Choroid plexus epithelial cell (primary cell): ENCODE measurements at regions not wholly inside any gene's neighbourhood (a gene's known extent, or its start where the extent isn't known, plus 50 kb on each side); places are given as distances from the start of the nearest gene placed in this dataset.

Source experiments
- DNase-seq: peaks from one replicate; pipeline ENCODE4 v3.0.0-alpha.2; 2010; ENCODE audit warnings: low read depth
- H3K4me3 ChIP-seq: 2 replicates; pipeline ENCODE4 v1.5.1; 2011; ENCODE audit warnings: low read depth, mild to moderate bottlenecking, control low read depth, low read length, moderate library complexity
- TF ChIP-seq, protein P1 (sequence below): conservative IDR thresholded peaks from 2 replicates; pipeline ENCODE4 v1.5.1; 2011; ENCODE audit warnings: low read depth, mild to moderate bottlenecking, control low read depth, inconsistent platforms, low read length, moderate library complexity

DNA sequence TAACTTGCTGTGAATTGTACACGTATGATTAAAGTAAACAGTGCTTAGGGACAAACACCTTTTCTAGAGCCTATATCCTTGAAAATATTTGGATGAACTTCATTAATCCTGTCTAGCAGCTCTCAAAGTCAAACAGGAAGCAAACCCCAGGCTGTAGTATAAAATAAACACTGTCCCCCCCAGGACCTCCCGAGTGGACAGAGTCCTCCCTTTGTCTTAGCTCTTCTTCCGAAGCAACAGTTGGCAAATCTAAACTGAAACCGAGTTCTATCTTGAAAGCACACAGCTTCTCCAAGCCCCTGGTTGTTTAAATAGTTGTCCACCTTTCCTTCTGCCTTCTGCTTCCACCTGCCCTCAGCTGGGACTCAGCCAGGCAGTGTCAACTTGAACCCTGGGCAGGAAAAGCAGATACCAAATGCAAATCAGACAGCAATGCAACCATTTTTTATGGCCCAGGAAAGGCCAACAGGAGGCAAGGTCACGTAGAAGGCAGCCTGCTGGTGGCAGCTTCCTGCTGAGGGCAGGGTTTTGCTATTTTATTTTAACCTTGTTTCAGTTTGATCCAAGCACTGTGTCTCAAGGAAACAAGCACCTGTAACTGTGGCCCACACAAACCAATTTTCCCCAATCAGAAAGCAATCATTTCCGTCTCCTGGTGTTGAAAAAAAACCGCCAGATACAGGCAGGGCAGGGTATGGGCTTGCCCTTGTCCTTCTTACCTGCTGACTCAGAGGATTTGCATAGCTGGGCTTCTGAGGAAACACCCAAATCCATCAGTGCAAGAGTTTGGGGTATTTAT is 110.3 kb upstream of the KIT start:
- TF ChIP-seq, protein P1, sequence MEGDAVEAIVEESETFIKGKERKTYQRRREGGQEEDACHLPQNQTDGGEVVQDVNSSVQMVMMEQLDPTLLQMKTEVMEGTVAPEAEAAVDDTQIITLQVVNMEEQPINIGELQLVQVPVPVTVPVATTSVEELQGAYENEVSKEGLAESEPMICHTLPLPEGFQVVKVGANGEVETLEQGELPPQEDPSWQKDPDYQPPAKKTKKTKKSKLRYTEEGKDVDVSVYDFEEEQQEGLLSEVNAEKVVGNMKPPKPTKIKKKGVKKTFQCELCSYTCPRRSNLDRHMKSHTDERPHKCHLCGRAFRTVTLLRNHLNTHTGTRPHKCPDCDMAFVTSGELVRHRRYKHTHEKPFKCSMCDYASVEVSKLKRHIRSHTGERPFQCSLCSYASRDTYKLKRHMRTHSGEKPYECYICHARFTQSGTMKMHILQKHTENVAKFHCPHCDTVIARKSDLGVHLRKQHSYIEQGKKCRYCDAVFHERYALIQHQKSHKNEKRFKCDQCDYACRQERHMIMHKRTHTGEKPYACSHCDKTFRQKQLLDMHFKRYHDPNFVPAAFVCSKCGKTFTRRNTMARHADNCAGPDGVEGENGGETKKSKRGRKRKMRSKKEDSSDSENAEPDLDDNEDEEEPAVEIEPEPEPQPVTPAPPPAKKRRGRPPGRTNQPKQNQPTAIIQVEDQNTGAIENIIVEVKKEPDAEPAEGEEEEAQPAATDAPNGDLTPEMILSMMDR = no peak
- no peak overlapping the region for H3K4me3 ChIP-seq
- DNase-seq = no peak

DNA sequence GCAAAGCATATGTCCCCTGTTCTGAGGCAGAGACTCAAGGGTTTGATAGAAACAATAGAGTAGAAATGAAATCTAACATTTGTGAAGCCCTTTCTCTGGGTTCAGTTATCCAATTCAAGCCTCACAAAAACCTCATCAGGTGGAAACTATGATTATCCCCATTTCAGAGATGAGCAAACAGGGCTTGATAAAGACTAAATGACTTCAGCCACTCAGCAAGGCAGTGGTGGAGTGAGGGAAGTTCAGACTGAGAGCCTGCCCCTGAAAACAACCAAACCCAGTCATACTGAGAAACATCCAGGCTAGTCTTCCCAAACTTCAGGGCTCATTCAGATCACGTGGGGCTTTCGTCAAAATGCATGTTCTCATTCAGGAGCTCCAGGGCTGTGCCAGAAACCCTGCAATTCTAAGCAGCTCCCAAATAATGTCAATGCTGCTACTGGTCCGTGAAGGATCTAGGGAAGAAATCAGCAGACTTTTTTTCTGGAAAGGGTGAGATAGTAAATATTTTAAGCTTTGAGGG is 109.6 kb upstream of the KIT start:
- H3K4me3 ChIP-seq = no peak overlapping the region
- TF ChIP-seq, protein P1 = no peak
- DNase-seq = no peak

DNA sequence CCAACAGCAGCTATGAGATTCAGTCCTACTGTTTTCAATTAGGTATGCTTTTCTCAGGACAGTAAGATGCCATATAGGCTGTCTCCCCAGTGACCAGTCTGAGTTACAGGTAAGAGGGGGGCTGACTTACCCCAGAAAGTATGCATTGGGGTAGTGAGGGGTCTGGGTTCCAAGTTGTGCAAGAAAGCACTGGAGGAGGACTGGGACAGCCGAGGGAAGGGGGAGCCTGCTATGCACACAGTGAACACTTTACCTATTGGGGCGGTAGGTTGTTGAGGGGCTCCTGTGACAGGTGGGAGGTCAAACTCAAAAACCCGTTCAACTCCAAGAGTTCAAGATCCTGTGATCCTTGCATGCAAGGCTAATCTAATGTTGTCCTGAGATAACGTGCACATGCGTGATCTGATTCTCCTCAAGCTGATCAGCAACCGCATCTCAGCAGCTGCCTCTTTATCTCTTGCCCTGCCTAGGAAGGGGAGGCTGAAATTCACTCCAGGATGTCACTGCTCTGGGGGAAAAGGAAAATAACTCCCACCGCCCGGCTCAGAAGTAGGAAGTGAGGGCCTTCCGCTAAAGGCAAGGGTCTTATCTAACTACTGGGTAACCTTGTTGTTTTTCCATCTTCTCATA is 108.8 kb upstream of the KIT start:
- H3K4me3 ChIP-seq = no peak overlapping the region
- no peak for DNase-seq
- TF ChIP-seq, protein P1 = no peak

- H3K4me3 ChIP-seq = no peak overlapping the region
- TF ChIP-seq, protein P1 = no peak
- DNase-seq = peak; percentile 41
Observed at GRCh38 chr4:54550395-54551171, 107.2 kb upstream of the KIT start.

DNA sequence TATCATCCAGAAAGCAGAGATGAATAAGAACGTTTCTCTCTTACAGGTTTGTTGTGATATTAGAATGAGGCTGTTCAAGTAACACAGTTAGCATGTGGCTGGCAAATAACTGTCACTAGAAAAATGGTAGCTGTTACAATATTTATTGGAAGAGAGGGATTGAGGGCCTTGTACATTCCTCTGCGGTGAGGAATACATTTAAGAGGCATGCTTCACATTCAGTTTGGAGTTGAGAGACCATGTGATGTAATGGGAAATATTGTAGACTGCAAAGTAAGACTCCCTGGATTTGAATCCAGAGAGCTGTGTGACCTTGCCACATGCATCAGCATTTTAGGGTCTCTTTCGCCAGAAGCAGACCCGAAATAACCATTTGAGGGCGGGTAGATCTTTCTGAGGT is 104.8 kb upstream of the KIT start:
- TF ChIP-seq, protein P1 = no peak
- no peak overlapping the region for H3K4me3 ChIP-seq
- peak; percentile 21 for DNase-seq

- H3K4me3 ChIP-seq = no peak overlapping the region
- TF ChIP-seq, protein P1 = no peak
- no peak for DNase-seq
Observed at GRCh38 chr4:54554339-54554990, 103.3 kb upstream of the KIT start.
